ENCODE measurements at regions not wholly inside any gene's neighbourhood (a gene's known extent, or its start where the extent isn't known, plus 50 kb on each side); places are given as distances from the start of the nearest gene placed in this dataset.
"Not testable (repeated sequence)": the region's sequence is repeated elsewhere in the genome, so short reads cannot be mapped to it uniquely, and the experiment has no call there.

DNA sequence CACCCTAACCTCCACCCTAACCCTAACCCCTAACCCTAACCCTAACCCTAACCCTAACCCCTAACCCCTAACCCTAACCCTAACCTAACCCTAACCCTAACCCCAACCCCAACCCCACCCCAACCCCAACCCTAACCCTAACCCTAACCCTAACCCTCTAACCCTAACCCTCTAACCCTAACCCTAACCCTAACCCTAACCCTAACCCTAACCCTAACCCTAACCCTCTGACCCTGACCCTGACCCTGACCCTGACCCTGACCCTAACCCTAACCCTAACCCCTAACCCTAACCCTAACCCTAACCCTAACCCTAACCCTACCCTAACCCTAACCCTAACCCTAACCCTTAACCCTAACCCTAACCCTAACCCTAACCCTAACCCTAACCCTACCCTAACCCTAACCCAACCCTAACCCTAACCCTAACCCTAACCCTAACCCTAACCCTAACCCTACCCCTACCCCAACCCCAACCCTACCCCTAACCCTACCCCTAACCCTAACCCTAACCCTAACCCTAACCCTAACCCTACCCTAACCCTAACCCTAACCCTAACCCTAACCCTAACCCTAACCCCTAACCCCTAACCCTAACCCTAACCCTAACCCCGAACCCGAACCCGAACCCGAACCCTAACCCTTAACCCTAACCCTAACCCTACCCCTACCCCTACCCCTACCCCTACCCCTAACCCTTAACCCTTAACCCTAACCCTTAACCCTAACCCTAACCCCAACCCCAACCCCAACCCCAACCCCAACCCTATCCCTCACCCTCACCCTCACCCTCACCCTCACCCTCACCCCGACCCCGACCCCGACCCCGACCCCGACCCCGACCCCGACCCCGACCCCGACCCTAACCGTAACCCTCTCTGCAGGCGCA lies 186.2 kb upstream of the CHL1 start:
- not testable (repeated sequence) for DNase-seq, H3K9me3 Mint-ChIP-seq, ATAC-seq

GRCh38 chr3:11734-12133 lies 184.8 kb upstream of the CHL1 start:
- Mint-ChIP-seq H3K27ac (peak overlapping the region; percentile 52), H3K9me3 (peaks cover 6% of the 10 kb centered on the region), H3K4me3 (peak overlapping the region; percentile 52), H3K4me1 (no peaks in the 10 kb centered on the region), H3K27me3 (peaks cover 3% of the 10 kb centered on the region), H3K36me3 (ENCODE audit: low read depth) (peaks cover 5% of the 10 kb centered on the region)
- no peak for DNase-seq
- ATAC-seq: no peak

More for the DNA sequence above, 186.2 kb upstream of the CHL1 start:
- H3K4me1 Mint-ChIP-seq; H3K27me3 Mint-ChIP-seq; H3K4me3 Mint-ChIP-seq; H3K27ac Mint-ChIP-seq; H3K36me3 Mint-ChIP-seq (ENCODE audit: low read depth): not testable (repeated sequence)

GRCh38 chr3:14652-15051 lies 181.9 kb upstream of the CHL1 start:
- Mint-ChIP-seq H3K36me3 (ENCODE audit: low read depth) (peaks cover 5% of the 10 kb centered on the region), H3K27ac (no peak overlapping the region), H3K9me3 (peaks cover 6% of the 10 kb centered on the region), H3K27me3 (peaks cover 14% of the 10 kb centered on the region), H3K4me3 (no peak overlapping the region), H3K4me1 (no peaks in the 10 kb centered on the region)
- no peak for DNase-seq
- ATAC-seq: no peak

DNA sequence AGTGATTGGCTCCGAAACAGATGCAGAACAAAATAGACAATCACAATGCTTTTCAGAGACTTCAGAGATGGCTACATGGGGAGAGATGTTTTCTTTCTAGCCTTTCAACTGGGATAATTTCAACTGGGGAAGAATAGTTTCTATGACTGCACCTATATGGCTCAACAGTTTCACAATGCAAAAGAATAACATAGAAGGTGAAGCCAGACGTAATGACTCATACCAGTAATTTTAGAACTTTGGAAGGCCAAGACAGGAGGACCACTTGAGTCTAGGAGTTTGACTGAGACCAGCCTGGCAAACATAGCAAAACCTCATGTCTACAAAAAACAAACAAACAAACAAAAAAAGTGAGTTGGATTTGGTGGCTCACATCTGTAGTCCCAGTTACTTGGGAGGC lies 180.2 kb upstream of the CHL1 start:
- H3K4me1 Mint-ChIP-seq: no peaks in the 10 kb centered on the region
- peaks cover 19% of the 10 kb centered on the region for H3K27me3 Mint-ChIP-seq
- no peak overlapping the region for H3K4me3 Mint-ChIP-seq
- DNase-seq: no peak
- H3K27ac Mint-ChIP-seq: peak overlapping the region; percentile 25
- ATAC-seq: no peak
- H3K9me3 Mint-ChIP-seq: peaks cover 6% of the 10 kb centered on the region
- H3K36me3 Mint-ChIP-seq (ENCODE audit: low read depth): peaks cover 5% of the 10 kb centered on the region

- H3K4me1 Mint-ChIP-seq: no peaks in the 10 kb centered on the region
- H3K9me3 Mint-ChIP-seq: no peaks in the 10 kb centered on the region
- no peaks in the 10 kb centered on the region for H3K36me3 Mint-ChIP-seq (ENCODE audit: low read depth)
- H3K4me3 Mint-ChIP-seq: no peak overlapping the region
- DNase-seq (no peak), ATAC-seq (no peak)
- no peak overlapping the region for H3K27ac Mint-ChIP-seq
- peaks cover 23% of the 10 kb centered on the region for H3K27me3 Mint-ChIP-seq
Observed at GRCh38 chr3:20421-20820, 176.1 kb upstream of the CHL1 start.

DNA sequence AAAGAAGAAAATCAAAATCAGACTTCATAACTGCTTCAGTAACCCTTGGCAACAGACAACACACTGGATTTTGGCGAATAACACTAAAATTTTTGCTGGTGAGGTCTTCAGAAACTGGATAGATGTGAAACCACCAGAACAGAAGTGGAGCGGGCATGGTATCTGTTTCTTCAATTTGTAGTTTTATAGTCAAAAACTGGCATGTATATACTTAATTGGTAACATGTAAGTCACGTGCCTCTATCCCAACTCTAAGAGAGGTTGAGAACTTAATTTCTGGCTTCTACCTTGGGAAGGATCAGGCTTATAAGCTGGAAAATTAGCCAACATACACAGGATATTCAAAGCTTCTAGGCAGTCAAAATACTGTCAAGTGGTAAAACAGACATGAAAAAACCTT lies 172.6 kb upstream of the CHL1 start:
- DNase-seq: no peak
- Mint-ChIP-seq H3K4me3 (no peak overlapping the region), H3K36me3 (ENCODE audit: low read depth) (no peaks in the 10 kb centered on the region), H3K27ac (no peak overlapping the region), H3K4me1 (no peaks in the 10 kb centered on the region), H3K9me3 (peaks cover 4% of the 10 kb centered on the region), H3K27me3 (peaks cover 18% of the 10 kb centered on the region)
- ATAC-seq: no peak

GRCh38 chr3:25056-25455 lies 171.5 kb upstream of the CHL1 start:
- Mint-ChIP-seq H3K27me3 (peaks cover 16% of the 10 kb centered on the region), H3K9me3 (peaks cover 9% of the 10 kb centered on the region), H3K4me3 (no peak overlapping the region), H3K4me1 (no peaks in the 10 kb centered on the region), H3K36me3 (ENCODE audit: low read depth) (no peaks in the 10 kb centered on the region), H3K27ac (no peak overlapping the region)
- DNase-seq: no peak
- no peak for ATAC-seq

DNA sequence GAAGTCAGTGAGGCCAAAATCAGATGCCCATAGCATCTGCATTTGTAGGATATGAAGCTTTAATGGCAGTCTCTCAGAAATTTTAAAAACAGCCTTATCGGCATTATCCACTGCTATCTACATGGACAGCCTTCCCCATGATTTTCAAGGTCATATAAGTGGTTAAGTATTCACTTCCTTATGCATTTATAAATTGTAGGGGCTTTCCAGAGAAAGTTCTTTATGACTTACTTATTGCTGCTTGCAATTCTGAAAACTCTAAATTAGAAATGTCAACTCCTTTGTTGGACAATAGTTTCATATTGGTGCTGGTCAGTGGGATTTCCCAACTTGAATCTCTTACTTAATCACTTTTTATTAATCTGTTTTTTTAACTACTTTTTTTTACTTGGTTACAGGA lies 160.6 kb upstream of the CHL1 start:
- not testable (repeated sequence) for H3K4me3 Mint-ChIP-seq

DNA sequence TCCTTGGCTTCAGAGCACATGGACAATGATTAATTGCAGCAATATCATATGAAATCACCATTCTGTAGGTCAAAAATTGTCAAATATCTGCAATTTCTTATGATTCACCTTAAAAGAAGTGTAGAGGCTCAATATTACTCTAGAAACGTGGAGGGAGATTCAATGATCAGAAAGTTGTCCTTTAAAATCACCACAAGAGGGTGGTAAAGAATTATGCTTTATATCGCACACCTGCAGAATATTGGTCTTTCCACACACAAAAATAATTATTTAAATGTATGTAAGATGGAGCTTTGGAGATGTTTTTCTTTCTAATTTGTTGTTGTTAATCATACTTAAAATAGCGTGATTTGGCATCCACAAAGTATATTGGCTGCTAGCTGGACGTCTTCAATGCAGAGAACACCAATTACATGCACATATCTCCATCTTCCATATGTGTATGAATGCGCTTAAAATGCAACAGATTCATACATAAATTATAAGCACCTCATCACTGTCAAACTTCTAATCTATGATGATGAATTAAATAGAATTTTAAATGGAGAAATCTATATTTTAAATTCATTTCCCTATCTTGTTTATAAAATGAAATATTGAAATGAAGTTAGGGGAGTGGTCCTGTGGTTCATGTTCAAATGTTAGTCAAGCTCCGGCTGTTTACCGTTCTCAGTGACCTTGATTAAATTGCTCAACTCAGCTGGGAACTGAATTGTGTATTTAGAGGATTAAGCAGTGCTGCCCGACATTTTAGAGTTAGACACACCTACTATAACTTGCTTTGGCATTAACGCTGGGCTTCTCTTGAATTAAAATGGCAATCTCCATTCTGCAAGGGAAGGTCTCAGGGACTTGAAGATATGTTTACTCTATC lies 153.5 kb upstream of the CHL1 start:
- H3K27me3 Mint-ChIP-seq: peaks cover 18% of the 10 kb centered on the region
- not testable (repeated sequence) for H3K4me1 Mint-ChIP-seq; H3K27ac Mint-ChIP-seq; H3K4me3 Mint-ChIP-seq; H3K9me3 Mint-ChIP-seq; DNase-seq; ATAC-seq; H3K36me3 Mint-ChIP-seq (ENCODE audit: low read depth)

More for the DNA sequence above, 160.6 kb upstream of the CHL1 start:
- H3K27me3 Mint-ChIP-seq; H3K27ac Mint-ChIP-seq; H3K36me3 Mint-ChIP-seq (ENCODE audit: low read depth); ATAC-seq; DNase-seq; H3K4me1 Mint-ChIP-seq; H3K9me3 Mint-ChIP-seq: not testable (repeated sequence)

- DNase-seq: no peak
- Mint-ChIP-seq H3K4me1 (no peaks in the 10 kb centered on the region), H3K4me3 (no peak overlapping the region), H3K36me3 (ENCODE audit: low read depth) (no peaks in the 10 kb centered on the region), H3K27ac (no peak overlapping the region), H3K27me3 (peaks cover 20% of the 10 kb centered on the region), H3K9me3 (no peaks in the 10 kb centered on the region)
- ATAC-seq: no peak
Observed at GRCh38 chr3:44028-44676, 152.4 kb upstream of the CHL1 start.

GRCh38 chr3:44941-45340 lies 151.6 kb upstream of the CHL1 start:
- H3K9me3 Mint-ChIP-seq; H3K27ac Mint-ChIP-seq; H3K36me3 Mint-ChIP-seq (ENCODE audit: low read depth); H3K4me3 Mint-ChIP-seq; DNase-seq; H3K4me1 Mint-ChIP-seq; ATAC-seq: not testable (repeated sequence)
- peaks cover 20% of the 10 kb centered on the region for H3K27me3 Mint-ChIP-seq

DNA sequence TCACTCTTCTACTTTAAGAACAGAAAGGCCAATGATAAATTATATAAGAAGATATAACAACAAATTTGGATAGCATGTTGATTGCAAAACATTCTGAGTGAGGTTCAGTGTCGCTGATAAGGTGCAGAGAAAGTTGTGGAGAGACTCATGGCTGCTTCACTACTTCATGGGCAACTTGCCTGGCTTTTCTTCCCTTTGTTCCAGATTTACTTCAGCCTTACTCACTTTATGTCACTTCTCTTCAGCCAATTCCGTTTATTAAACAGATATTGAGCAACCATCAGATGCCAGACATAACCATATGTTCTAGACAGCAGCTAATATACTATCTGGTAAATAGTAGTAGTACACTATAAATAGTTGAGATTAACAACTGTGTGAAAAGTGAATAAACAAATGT lies 150.0 kb upstream of the CHL1 start:
- ATAC-seq (no peak), DNase-seq (no peak)
- H3K27ac Mint-ChIP-seq: no peak overlapping the region
- H3K4me1 Mint-ChIP-seq: no peaks in the 10 kb centered on the region
- peaks cover 4% of the 10 kb centered on the region for H3K9me3 Mint-ChIP-seq
- no peak overlapping the region for H3K4me3 Mint-ChIP-seq
- H3K27me3 Mint-ChIP-seq: peaks cover 20% of the 10 kb centered on the region
- no peaks in the 10 kb centered on the region for H3K36me3 Mint-ChIP-seq (ENCODE audit: low read depth)

- not testable (repeated sequence) for H3K4me3 Mint-ChIP-seq; H3K27ac Mint-ChIP-seq; ATAC-seq; H3K27me3 Mint-ChIP-seq; H3K4me1 Mint-ChIP-seq; DNase-seq; H3K9me3 Mint-ChIP-seq; H3K36me3 Mint-ChIP-seq (ENCODE audit: low read depth)
Observed at GRCh38 chr3:53441-53840, 143.1 kb upstream of the CHL1 start.

- peaks cover 5% of the 10 kb centered on the region for H3K9me3 Mint-ChIP-seq
Observed at GRCh38 chr3:54240-54639, 142.3 kb upstream of the CHL1 start.

More at GRCh38 chr3:54240-54639, 142.3 kb upstream of the CHL1 start:
- DNase-seq: no peak
- no peak for ATAC-seq
- no peaks in the 10 kb centered on the region for H3K27me3 Mint-ChIP-seq
- H3K27ac Mint-ChIP-seq: no peak overlapping the region
- no peaks in the 10 kb centered on the region for H3K4me1 Mint-ChIP-seq
- no peak overlapping the region for H3K4me3 Mint-ChIP-seq
- no peaks in the 10 kb centered on the region for H3K36me3 Mint-ChIP-seq (ENCODE audit: low read depth)
